HG02970 (cell line): ENCODE measurements at regions not wholly inside any gene's neighbourhood (a gene's known extent, or its start where the extent isn't known, plus 50 kb on each side); places are given as distances from the start of the nearest gene placed in this dataset.

Experiments used
- ATAC-seq: cut with Tn5 transposase; IDR thresholded peaks from one replicate; pipeline ENCODE4 v1.9.1; 2021; ENCODE audit warnings: mild to moderate bottlenecking, moderate library complexity, moderate number of reproducible peaks; ENCODE audit not compliant: unreplicated experiment, low FRiP score

DNA sequence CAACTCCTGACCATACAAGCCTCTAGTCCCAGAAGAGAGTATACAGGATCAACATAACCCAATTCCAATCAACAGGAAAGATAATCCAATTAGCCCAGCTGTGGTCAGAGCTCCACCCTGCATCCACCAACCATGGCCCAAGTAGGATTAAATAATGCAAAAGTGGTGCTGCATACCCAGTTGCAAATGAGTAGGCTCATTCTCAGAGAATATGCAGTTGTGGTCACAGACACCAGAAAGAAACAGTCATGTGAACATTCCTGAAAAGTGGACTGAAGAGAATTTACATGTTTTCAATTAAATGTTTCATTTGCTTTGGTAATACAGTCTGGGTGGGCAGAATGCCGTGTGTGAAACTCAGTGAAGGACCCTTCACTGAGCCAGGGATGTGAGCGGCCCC, 167.2 kb upstream of the BMP4 start:
- ATAC-seq = no peak

DNA sequence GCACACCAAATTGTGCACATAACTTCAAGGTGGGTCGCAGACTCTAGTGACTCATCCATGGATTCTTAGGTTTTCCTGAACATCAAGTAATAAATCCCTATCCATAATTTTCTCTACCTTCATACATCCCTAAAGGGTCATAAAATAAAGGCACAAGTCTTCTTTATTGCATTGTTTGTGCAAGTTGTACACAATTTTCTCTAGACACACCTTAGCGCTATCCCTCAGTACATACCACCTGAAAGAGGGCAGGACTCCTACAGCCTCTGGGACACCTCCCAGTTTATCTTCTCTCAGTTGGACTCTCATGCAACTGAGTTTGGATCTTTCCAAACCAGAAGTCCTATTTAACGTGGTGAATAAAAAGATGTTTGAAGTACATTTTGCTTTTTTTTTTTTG, 168.5 kb upstream of the BMP4 start:
- no peak for ATAC-seq

DNA sequence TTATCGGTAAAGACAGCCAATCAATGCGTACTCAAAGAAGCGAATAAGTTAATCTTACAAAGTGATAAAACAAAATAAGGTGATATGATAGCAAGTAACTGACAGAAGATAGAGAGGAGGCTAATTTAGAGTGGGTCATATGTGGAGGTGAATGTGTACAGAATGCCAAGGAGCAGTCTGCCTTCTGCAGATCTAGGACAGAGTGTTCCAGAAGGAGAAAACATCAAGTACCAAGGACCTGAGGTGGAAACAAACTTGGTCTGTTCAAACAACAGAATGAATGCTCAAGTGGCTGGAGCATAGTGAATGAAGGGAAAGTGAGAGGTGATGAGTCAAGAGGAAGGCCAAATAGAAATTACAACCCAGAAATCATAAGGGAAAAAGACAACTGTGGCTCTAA, 170.3 kb upstream of the BMP4 start:
- no peak for ATAC-seq

DNA sequence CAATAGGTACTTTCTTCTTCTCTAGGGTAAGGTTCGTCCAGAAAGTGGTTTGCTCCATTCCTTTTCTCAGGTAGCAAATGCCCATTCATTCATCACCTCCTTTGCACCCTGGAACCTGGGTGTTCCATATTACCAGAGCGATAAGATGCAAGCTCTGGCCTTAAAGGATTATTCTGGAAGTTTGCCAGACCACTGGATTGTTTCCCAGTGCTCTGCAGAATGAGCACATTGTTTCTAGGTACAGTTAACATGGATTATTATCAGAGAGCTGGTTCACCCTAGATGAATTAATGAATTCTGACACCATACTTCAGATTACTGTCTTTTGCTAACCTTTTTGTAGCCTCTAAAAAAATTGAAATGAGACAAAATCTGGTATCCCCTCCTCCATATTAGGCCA, 170.9 kb upstream of the BMP4 start:
- ATAC-seq = no peak

DNA sequence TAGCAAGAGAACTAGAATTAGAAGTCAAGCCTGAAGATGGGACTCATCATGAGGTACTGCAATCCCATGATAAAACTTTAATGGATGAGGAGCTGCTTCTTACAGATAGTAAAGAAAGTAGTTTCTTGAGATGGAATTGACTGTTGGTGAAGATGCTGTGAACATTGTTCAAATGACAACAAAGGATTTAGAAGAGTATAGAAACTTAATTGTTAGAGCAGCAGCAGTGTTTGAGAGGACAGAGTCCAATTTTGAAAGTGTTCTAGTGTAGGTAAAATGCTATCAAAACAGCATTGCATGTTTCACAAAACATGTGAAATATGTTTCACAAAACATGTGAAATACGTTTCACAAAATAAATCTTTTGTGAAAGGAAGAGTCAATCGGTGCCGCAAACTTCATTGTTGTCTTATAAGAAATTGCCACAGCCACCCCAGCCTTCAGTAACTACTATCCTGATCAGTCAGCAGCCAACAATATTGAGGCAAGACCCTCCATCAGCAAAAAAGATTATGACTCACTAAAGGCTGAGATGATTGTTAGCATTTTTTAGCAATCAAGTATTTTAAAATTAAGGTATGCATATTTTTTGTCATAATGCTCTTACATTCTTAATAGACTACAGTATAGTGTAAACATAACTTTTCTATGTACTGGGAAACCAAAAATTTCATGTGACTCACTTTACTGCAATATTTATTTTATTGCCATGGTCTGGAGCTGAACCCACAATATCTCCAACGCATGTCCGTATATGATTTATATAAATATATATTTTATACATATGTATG, 173.4 kb upstream of the BMP4 start:
- no peak for ATAC-seq

DNA sequence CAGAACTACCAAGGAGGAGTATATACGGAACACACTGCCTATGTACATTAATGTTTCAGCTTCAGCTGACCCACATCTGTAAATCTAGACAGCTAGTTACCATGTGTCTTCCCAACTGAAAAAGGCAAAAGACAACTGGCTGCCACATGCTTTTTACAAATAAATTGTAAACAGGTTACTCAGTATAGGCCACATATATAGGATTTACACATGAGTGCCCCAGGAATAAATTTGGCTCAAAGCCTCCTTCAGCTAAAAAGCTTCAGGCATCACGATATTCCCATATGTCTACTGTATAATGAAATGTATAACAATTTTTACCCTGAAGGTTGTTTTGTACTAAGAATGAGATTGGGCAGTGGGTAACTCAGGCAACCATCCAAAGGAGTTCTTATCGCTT, 175.9 kb upstream of the BMP4 start:
- ATAC-seq = no peak

DNA sequence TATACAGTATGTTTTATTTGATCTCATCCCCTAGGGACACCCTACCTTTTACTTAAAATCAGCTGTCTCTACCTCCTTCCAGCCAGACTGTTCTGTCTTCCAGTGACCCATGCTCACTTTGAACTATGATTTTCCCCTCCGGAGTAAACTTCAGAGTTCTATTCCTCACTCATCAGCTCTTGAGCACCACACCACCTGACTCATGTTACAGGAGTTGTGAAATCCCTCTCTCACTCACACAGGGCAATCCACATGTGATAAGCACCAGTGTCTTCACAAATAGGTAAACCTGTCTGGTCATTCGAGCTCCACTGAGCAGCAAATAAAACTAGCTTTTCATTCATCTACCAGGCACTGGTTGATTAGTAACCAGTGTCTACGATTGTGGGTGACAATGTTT, 177.3 kb upstream of the BMP4 start:
- ATAC-seq = no peak

DNA sequence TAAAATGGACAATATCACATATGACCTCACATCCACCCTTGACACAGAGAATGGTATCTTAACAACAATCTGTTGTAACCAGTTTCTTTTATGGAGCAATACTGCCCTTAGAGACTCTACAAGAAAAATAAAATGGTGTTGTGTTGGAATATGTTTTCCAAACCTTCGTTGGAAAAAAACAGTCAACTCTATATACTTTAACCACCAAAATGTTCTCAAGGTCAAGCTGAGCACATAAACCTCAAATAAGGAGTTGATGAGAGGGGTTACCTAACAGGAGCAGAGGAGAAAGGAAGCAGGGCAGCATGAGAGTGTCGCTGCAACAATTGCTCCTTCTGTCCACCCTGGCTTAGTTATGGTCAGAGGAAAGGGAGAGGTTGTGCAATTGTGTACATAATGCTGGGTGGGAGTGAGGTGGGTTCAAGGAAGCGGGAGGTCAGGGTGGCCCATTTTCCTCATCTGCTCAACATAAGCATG, 179.2 kb upstream of the BMP4 start:
- ATAC-seq = no peak

DNA sequence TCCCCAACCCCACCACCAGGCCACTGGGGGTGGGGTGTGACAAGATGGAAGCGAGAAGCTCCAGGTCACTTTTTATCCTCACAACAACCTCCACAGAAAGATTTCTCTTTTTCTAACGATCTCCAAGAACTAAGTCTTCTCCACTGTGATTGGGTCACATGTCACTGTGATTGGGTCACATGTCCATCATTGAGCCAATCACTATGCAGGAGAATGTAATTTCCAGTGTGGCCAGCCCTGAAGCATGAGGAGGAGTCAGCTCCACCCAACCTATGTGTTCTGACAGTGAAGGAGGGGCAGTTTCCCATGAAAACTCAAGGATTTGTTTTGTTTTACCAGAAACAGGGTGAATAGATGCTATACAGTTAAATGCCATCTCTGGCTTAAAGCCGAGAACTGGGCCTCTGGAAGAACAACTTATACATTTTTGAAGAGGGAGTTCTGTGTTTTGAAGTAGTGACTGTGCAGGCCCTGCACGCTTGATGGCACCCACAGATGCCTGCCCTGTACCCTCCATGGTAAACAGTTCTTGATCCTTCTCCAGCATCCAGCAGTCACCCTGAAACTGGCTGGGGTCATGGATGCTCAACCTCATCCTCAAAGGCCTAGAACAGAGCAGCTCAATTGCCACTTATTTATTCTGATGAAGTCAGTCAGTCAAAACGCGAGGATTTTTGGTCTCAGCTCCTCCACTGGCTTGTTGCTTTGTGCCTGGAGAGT, 180.4 kb upstream of the BMP4 start:
- no peak for ATAC-seq

DNA sequence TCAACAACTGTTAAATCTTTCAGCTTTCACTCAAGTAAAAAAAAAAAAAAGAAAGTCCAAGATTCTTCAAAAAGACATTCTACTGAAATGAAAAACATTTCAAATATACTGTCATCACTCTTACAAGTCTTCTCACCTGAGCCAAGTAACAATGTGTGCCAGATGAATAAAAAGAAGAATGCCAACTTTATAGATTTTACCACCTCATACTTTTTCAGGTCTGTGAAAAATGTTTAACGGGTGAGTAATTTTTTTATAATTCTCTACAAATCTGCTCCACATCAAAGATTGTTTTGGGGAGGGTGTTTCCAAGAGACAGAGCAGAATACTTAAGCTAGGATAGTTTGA, 181.0 kb upstream of the BMP4 start:
- ATAC-seq = no peak

DNA sequence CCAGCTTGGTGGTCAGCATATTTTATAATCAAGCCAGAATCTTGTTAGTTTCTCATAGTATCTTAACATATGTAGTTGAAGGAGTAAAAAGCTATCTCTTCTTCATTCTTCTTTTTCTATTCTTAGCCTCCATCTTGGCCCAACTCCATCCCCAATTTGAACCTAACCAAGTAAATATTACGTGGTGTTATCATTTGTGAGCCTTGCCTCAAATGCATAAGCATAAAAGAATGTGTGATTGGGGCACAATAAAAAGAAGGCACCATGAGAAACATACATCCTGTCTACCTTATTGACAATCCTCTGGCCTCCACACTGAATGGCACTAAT, 181.4 kb upstream of the BMP4 start:
- ATAC-seq = no peak

DNA sequence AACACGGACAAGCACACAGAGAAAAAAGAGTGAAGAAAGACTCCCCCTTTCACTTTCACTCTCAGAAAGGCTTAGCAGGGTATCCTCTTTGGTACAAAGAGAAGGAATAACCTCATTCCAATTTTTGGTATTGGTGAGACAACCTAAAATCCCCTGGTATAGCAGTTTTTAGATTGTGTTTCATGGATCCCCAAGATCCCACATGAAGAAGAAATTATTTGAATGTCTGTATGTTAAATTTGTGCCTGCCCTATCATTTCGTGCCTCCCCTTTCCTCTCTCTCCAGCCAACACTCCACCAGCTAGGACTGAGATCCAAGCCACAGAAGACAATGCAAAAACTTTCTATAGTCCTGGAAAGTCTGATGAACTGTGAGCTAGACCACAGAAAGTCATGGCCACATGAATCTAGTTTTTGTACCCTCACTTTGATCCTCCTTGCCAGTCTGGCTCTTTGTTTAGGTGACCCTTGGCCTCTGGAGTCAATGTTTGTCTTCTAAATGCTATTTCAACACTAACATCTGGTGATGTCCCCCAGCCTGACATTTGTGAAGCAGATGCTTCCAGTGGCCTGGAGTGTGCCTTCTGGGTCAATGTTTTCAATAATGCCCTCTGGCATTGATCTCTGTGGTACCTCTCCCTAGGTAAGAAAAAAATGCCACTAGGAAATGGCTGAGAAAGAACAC, 181.9 kb upstream of the BMP4 start:
- no peak for ATAC-seq

DNA sequence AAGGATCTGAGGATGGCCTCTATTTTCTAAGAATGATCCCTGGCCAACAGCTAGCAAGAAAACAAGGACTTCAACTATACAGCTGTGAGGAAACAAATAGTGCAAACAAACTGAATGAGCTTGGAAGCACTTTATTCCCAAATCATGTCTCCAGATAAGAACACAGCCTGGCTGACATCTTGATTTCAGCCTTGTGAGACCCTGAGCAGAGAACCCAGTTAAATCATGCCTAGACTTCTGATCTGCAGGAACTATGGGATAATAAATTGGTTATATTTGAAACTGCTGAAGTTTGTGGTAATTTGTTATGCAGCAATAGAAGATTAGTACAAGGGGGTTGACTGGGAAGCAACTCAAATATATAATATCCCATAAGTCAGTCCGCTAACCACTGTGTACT, 183.9 kb upstream of the BMP4 start:
- ATAC-seq = no peak

DNA sequence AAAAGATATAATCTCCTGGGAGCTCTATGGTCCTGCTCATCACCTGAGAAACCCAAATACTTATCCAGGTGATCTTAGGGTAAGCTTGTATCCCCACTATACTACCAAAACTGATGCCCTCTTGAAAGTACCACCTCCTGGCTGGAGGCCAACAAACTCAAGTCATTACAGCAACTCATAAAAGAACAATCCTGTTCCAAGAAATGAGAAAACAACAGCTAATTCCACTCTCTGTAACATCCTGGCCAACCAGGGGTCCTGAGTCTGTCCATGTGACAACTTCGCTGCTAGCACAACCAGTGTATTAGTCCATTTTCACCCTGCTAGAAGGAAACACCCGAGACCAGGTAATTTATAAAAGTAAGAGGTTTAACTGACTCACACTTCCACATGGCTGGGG, 190.0 kb upstream of the BMP4 start:
- ATAC-seq = no peak

DNA sequence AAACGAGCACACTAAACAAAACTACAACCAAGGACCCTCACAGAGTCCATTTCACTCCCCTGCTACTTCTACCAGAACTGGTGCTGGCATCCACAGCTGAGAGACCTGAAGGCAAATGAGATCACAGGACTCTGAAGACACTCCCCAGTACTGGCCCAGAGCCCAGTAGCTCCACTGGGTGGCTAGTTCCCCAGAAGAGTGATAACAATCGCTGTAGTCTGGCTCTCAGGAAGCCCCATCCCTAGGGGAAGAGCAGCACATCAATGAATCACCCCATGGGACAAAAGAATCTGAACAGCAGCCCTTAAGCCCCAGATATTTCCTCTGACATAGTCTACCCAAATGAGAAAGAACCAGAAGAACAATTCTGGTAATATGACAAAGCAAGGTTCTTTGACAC, 190.7 kb upstream of the BMP4 start:
- ATAC-seq = no peak

DNA sequence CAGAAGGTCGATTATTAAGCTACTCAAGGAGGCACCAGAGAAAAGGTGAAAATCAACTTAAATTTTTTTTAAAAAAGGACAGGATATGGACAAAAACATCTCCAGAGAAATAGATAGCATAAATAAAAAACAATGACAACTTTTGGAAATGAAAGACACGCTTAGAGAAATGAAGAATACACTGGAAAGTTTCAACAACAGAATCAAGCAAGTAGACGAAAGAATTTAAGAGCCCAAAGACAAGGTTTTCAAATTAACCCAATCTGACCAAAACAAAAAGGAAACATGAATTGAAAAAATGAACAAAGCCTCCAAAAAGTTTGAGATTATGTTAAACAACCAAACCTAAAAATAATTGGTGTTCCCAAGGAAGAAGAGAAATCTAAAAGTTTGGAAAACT, 191.1 kb upstream of the BMP4 start:
- ATAC-seq = no peak

DNA sequence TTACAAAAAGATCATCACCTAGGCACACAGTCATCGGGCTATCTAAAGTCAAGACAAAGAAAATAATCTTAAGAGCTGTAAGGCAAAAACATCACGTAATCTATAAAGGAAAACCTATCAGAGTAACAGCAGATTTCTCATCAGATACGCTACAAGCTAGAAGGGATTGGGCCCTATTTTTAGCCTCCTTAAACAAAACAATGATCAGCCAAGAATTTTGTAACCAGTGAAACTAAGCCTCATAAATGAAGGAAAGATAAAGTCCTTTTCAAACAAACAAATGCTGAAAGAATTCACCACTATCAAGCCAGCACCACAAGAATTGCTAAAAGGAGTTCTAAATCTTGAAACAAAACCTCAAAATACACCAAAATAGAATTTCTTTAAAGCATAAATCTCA, 191.6 kb upstream of the BMP4 start:
- ATAC-seq = no peak

DNA sequence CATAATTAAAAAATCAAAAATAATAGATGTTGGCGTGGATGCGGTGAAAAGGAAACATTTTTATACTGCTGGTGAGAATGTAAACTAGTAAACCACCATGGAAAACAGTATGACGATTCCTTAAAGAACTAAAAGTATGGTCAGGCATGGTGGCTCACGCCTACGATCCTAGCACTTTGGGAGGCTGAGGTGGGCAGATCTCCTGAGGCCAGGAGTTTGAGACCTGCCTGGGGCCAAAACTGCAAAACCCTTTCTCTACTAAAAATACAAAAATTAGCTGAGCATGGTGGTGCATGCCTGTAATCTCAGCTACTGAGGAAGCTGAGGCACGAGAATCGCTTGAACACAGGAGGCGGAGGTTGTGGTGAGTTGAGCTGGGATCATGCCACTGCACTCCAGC, 195.7 kb upstream of the BMP4 start:
- no peak for ATAC-seq

DNA sequence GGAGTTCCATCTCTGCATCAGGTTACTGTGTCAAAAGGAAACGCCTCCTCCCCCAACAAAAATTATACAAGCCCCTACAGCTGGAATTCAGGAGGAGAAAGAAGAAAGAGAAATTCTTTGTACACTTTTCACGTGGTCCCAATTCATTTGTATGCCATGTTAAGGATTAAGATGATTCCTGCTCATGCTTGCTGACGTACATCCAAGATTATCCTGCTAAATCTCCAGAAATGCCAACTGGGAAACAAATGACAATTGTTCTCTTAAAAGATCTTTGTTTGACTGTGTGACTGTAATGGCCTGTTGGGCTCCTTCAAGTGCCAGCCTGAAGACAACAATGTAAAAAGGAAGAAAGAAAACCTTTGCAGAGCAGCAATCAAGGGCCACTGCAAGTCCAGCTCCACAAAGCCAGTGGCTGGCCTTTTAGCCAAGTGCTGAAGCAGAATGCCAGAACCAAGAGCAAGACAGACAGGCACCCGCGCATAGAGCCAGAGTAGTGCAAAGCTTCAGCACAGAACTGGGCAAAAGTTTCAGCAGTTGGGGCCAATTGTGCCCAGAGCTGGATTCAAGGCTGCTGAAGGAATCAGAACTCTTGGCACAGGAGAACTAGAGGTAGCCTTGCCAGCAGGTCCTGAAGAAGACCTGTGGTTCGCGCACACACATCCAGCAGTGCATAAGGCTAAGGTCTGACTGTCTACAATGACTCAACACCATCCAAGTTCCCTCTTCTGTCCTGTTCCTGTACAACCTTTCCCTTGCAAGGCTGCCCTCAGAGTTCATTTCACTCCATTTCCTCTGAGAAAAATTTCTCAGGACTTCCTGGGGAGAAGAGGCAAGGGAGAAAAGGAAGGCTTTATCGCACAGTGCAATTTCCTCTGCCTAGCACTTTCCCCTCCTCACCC, 209.7 kb upstream of the BMP4 start:
- ATAC-seq = no peak

DNA sequence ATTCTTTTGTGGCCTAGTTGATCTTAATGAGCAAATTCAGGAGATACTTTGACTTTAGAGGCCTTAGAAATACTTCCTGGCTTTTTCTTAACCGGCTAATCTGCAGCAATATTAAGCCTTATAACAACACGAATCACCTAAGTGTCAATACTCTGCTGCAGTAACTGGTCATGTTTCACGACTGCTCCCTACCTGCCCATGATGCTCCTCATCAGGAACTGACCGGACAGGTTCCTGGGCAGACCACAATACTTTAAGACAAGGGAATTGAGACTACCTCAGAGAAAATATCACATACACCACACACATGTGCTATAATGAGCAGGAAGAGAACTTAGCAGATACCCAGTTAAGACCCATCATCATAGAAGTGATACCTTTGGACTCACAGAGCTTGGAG, 211.9 kb upstream of the BMP4 start:
- no peak for ATAC-seq
